NCI-H187 treated with DMSO at 0.1 percent for 48 hours (cell line): ENCODE measurements at regions not wholly inside any gene's neighbourhood (a gene's known extent, or its start where the extent isn't known, plus 50 kb on each side); places are given as distances from the start of the nearest gene placed in this dataset.
"Not testable (repeated sequence)": the region's sequence is repeated elsewhere in the genome, so short reads cannot be mapped to it uniquely, and the experiment has no call there.

ENCODE experiments used
- DNase-seq: peaks from one replicate; lab custom pipeline; 2025; lab: John Stamatoyannopoulos, UW

DNA sequence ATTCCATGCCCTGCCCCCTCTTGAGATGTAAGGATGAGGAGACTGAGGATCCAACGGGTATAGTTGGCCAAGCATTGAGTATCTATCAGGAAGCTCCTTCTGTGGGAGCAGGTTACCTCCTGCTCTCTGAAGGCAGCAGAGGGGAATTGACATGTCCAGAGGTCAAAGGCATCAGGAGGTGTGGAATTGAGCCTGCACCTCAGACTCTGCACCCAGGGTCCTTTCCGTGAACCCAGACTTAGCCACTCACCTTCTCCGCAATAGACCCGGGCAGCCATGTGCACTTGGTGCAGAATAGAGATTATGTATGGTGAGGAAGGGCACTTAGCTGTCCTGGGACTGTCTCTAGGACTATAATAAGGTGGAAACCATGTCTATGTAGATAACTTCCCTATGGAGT, 399.0 kb upstream of the TPM1 start:
- no peak for DNase-seq

GRCh38 chr15:62644216-62644888, 398.2 kb upstream of the TPM1 start:
- no peak for DNase-seq

GRCh38 chr15:62644889-62645742, 397.4 kb upstream of the TPM1 start:
- DNase-seq = no peak

DNA sequence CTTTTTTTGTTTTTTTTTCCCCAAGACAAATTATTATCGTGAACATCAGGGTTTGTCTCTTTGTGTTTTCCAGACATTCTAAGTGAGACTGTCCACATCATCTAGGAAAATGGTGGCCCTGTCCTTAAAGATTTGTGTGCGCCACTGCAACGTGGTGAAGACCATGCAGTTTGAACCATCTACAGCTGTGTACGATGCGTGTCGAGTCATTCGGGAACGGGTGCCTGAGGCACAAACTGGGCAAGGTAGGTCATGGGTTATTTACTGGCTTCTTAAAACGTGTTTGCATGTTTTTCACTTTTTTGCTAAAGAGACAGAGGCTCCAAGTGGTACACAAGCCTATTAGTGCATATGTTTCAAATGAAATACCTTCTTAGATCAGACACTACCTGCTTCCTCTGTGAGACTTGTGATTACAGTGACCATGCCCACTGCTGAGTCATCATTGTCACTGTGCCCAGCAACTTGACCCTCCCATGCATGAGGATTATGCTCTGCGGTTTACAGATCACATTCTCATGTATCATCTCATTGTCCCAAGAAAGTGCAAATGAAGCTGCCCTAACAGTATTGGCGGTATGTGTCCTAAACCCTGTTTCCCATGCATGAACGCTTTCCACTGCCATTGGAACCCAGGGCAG, 395.2 kb upstream of the TPM1 start:
- DNase-seq = no peak

DNA sequence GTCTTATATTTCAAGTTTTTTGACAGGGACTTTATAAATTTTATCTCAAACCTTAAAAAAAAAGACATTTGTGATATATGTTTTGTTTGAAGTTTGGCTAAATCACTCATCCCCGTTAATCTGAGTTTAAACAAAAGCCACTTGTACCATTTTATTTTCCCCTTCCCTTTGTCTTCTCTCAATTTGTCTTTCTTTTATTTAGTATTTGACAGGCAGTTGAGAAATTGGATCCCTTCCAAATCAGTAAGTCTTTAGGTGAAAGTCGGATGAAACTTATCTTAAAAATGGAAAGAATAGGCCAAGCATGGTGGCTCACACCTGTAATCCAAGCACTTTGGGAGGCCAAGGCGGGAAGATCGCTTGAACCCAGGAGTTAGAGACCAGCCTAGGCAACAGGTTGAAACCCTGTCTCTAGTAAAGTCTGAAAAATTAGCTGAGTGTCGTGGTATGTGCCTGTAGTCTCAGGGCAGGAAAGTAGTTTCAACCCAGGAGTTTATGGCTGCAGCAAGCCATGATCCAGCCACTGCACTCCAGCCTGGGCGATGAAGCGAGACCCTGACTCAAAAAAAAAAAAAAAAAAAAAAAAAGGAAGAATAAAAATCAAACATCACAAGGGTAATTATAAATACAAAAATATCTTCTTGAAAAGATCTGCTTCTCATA, 394.6 kb upstream of the TPM1 start:
- DNase-seq = no peak

DNA sequence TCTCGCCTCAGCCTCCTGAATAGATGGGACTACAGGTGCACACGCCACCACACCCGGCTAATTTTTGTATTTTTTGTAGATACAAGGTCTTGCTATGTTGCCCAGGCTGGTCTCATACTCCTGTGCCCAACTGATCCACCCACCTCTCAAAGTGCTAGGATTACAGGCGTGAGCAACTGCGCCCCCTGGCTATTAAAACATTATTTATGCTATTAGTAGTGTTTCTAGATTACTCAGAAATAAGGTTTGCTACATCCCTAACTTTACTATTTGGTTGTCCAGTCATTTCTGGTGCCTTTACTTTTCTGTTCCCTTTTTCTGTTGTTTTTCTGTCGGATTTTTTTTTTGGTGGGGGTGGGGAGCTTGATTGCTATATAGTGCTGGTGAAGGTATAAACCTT, 393.6 kb upstream of the TPM1 start:
- no peak for DNase-seq

DNA sequence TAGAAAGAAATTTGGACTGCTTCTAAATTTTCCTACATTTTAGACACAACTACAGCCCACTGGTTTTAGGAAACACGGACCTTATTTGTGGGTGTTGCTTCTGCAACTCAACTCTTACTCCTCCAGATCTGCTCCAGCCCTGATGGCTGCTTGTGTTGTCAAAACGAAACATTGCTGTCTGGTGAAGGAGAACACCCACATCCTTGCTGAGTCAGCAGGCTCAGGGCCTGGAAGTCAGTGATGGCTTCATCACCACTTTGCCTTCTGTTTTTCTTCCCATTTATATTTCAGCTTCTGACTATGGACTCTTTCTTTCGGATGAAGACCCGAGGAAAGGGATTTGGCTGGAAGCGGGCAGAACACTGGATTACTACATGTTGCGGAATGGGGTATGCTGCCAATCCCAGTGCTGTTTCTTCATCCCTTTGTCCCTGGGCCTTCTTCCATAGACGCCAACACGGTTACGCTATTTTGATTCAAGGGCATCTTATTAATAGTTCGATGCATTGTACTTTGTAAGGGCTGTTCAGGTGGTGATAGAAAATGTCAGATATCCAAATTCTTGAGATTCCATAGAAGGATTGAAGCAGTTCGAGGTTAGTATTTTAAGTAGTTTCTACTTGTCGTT, 392.6 kb upstream of the TPM1 start:
- no peak for DNase-seq

DNA sequence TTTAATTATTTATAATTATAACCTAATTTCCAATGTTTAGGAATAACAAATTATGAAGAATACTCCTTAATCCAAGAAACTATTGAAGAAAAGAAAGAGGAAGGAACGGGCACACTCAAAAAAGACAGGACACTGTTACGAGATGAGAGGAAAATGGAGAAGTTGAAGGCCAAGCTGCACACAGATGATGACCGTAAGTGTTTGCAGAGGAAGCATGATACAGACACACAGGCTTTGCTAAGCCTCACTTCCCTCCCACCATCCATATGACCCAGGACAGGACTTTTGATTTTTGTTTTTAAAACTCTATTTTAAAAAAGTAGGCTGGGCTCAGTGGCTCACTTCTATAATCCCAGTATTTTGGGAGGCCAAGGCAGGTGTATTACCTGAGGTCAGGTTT, 389.4 kb upstream of the TPM1 start:
- no peak for DNase-seq

- no peak for DNase-seq
Observed at GRCh38 chr15:62656071-62656470, 386.5 kb upstream of the TPM1 start.

- DNase-seq = not testable (repeated sequence)
Observed at GRCh38 chr15:62657501-62657900, 385.0 kb upstream of the TPM1 start.

- DNase-seq = no peak
Observed at GRCh38 chr15:62658498-62658897, 384.0 kb upstream of the TPM1 start.

DNA sequence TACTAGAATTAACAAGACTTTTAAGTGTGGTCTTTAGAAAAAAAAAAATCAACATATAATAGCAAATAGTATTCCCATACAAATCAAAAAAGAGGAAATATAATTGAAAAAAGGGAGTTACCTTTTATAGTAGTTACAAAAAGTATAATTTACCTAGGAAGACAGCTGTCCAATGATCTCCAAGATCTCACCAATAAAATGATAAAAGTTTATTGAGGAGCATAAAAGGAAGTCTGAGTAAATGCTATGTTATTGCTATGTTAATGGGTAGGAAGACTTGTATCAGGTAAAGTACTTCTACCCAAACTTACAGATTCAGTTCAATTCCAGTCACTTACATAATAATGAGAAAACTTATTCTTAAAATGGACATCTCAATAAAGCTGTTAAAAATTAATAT, 379.0 kb upstream of the TPM1 start:
- DNase-seq = no peak

- DNase-seq = no peak
Observed at GRCh38 chr15:62665449-62665848, 377.1 kb upstream of the TPM1 start.

GRCh38 chr15:62666046-62666445, 376.5 kb upstream of the TPM1 start:
- DNase-seq = no peak

- no peak for DNase-seq
Observed at GRCh38 chr15:62672268-62672667, 370.3 kb upstream of the TPM1 start.

DNA sequence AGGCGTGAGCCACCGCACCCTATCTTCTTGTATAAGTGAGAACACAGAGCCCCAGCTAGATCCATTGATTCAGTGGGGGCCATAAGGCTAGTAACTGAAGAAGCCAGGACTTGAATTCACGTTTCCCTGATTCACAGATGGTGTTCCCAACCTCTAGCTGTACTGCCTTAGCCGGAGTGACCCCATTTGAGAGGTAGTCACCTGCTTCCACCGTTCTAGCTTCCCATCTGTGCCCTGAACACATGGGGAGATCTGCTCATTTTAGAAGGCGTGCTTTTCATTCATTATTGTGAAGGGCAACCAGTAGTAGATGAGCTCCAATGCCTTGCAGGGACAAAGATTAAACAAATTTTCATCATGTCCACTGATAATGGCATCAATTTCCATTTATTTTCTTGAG, 365.7 kb upstream of the TPM1 start:
- DNase-seq = no peak

- no peak for DNase-seq
Observed at GRCh38 chr15:62681939-62682896, 360.3 kb upstream of the TPM1 start.

DNA sequence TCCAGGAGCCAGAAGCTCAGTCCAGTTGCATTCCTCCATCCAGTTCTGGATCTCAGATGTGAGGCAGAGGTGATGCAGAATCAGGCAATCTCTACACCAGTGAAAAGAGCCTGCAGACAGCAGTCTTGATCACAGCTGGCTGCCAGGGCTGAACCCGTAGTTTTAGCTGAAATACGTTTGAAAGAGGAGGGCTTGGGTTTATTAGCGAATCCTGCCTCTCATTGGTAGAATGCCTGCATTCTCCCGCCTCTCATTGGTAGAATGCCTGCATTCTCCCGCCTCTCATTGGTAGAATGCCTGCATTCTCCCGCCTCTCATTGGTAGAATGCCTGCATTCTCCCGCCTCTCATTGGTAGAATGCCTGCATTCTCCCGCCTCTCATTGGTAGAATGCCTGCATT, 359.4 kb upstream of the TPM1 start:
- DNase-seq = not testable (repeated sequence)

DNA sequence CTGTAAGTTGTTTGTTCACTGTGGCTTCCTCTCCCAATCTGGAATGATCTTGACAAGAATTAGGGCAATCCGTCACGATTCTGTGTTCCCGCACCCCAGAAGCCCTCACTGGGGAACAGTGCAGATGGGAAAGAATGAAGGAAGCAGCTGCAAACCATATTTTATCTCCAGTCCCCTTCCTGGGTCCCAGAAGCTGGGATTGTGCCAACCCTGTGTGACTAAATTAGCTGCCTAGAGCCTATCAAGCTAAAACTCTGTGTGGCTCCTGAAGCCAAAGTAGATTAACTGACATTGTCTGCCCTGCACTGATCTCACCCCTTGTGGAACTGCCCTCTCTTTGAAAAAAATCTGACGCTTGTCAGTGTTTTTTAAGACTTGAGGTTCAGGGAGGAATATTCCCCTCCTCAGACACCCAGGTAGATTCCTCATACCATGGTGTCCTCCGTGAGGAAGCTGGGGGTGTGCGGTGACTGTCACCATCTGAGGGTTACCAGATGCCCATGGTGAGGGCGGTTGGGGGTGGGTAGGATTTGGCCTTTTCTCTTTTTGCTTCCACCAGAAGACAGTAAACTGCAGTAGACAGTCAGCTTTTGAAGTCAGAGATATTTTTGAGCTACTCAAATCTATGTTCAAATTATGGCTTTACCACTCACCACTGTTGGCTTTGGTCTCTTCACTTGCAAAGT, 358.3 kb upstream of the TPM1 start:
- no peak for DNase-seq

DNA sequence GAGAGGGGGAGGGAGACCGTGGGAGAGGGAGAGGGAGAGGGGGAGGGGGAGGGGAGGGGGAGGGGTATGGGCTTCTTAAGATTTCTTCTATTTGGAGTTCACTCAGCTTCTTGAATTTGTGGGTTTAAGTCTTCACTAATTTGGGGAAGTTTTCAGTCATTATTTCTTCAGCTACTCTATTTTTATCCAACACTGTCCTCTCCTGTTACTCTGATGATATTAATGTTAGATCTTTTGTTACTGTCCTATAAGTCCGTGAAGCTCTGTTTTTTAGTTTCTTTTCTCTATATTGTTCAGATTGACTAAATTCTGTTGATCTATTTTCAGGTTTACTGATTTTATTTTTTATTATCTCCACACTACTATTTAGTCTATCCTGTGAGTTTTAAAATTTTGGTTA, 351.5 kb upstream of the TPM1 start:
- no peak for DNase-seq
